ENCODE measurements at regions not wholly inside any gene's neighbourhood (a gene's known extent, or its start where the extent isn't known, plus 50 kb on each side); places are given as distances from the start of the nearest gene placed in this dataset.

DNA sequence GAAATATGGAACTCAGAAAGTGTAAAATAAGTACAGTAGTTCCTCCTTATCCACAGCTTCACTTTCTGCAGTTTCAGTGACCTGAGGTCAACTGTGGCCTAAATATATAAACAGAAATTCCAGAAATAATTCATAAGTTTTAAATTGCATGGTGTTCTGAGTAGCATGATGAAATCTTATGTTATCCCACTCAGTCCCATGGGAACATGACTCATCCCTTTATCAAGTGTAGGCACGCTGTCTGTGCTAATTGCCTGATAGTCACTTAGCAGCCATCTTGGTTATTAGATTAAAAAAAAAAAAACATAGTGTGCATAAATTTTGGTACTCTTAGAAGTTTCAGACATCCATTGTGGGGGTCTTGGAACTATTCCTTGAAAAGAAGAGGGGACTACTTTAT, 983.4 kb upstream of the ADGRL3 start (continued):
- TF ChIP-seq POU5F1 (IDR thresholded peaks at IDR 0.05; ENCODE audit: low read depth, low read length) (no peak), FOSL1 (IDR thresholded peaks at IDR 0.05; ENCODE audit: insufficient read depth, low read depth, low read length) (no peak)
- TF ChIP-seq, protein P1, sequence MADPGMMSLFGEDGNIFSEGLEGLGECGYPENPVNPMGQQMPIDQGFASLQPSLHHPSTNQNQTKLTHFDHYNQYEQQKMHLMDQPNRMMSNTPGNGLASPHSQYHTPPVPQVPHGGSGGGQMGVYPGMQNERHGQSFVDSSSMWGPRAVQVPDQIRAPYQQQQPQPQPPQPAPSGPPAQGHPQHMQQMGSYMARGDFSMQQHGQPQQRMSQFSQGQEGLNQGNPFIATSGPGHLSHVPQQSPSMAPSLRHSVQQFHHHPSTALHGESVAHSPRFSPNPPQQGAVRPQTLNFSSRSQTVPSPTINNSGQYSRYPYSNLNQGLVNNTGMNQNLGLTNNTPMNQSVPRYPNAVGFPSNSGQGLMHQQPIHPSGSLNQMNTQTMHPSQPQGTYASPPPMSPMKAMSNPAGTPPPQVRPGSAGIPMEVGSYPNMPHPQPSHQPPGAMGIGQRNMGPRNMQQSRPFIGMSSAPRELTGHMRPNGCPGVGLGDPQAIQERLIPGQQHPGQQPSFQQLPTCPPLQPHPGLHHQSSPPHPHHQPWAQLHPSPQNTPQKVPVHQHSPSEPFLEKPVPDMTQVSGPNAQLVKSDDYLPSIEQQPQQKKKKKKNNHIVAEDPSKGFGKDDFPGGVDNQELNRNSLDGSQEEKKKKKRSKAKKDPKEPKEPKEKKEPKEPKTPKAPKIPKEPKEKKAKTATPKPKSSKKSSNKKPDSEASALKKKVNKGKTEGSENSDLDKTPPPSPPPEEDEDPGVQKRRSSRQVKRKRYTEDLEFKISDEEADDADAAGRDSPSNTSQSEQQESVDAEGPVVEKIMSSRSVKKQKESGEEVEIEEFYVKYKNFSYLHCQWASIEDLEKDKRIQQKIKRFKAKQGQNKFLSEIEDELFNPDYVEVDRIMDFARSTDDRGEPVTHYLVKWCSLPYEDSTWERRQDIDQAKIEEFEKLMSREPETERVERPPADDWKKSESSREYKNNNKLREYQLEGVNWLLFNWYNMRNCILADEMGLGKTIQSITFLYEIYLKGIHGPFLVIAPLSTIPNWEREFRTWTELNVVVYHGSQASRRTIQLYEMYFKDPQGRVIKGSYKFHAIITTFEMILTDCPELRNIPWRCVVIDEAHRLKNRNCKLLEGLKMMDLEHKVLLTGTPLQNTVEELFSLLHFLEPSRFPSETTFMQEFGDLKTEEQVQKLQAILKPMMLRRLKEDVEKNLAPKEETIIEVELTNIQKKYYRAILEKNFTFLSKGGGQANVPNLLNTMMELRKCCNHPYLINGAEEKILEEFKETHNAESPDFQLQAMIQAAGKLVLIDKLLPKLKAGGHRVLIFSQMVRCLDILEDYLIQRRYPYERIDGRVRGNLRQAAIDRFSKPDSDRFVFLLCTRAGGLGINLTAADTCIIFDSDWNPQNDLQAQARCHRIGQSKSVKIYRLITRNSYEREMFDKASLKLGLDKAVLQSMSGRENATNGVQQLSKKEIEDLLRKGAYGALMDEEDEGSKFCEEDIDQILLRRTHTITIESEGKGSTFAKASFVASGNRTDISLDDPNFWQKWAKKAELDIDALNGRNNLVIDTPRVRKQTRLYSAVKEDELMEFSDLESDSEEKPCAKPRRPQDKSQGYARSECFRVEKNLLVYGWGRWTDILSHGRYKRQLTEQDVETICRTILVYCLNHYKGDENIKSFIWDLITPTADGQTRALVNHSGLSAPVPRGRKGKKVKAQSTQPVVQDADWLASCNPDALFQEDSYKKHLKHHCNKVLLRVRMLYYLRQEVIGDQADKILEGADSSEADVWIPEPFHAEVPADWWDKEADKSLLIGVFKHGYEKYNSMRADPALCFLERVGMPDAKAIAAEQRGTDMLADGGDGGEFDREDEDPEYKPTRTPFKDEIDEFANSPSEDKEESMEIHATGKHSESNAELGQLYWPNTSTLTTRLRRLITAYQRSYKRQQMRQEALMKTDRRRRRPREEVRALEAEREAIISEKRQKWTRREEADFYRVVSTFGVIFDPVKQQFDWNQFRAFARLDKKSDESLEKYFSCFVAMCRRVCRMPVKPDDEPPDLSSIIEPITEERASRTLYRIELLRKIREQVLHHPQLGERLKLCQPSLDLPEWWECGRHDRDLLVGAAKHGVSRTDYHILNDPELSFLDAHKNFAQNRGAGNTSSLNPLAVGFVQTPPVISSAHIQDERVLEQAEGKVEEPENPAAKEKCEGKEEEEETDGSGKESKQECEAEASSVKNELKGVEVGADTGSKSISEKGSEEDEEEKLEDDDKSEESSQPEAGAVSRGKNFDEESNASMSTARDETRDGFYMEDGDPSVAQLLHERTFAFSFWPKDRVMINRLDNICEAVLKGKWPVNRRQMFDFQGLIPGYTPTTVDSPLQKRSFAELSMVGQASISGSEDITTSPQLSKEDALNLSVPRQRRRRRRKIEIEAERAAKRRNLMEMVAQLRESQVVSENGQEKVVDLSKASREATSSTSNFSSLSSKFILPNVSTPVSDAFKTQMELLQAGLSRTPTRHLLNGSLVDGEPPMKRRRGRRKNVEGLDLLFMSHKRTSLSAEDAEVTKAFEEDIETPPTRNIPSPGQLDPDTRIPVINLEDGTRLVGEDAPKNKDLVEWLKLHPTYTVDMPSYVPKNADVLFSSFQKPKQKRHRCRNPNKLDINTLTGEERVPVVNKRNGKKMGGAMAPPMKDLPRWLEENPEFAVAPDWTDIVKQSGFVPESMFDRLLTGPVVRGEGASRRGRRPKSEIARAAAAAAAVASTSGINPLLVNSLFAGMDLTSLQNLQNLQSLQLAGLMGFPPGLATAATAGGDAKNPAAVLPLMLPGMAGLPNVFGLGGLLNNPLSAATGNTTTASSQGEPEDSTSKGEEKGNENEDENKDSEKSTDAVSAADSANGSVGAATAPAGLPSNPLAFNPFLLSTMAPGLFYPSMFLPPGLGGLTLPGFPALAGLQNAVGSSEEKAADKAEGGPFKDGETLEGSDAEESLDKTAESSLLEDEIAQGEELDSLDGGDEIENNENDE (IDR thresholded peaks at IDR 0.05; ENCODE audit: insufficient replicate concordance, low read length): no peak
